Upper lobe of left lung (tissue), 4 donors: ENCODE measurements at regions not wholly inside any gene's neighbourhood (a gene's known extent, or its start where the extent isn't known, plus 50 kb on each side); places are given as distances from the start of the nearest gene placed in this dataset.

Source experiments
- POLR2A ChIP-seq, 4 donors: fragments of 450-650 bp; IDR thresholded peaks; one replicate each; pipeline ENCODE4 v1.5.1; 2016 to 2017; ENCODE audit warnings: antibody characterized with exemption in 4 of 4, mild to moderate bottlenecking in 2 of 4
- POLR2AphosphoS5 ChIP-seq, 2 donors: sonication (generic); formaldehyde crosslinking; IDR thresholded peaks; one replicate each; pipeline ENCODE4 v1.5.1; 2017; ENCODE audit warnings: antibody characterized with exemption in 2 of 2
- TF ChIP-seq, protein P1 (sequence below), 6 experiments: fragments of 450-650 bp in 4 of 6; fragments of 200-600 bp in 2 of 6; sonication (generic) in 2 of 6; IDR thresholded peaks; one replicate each; pipeline ENCODE4 v1.5.1; 2016 to 2019; ENCODE audit warnings: antibody characterized with exemption in 6 of 6

DNA sequence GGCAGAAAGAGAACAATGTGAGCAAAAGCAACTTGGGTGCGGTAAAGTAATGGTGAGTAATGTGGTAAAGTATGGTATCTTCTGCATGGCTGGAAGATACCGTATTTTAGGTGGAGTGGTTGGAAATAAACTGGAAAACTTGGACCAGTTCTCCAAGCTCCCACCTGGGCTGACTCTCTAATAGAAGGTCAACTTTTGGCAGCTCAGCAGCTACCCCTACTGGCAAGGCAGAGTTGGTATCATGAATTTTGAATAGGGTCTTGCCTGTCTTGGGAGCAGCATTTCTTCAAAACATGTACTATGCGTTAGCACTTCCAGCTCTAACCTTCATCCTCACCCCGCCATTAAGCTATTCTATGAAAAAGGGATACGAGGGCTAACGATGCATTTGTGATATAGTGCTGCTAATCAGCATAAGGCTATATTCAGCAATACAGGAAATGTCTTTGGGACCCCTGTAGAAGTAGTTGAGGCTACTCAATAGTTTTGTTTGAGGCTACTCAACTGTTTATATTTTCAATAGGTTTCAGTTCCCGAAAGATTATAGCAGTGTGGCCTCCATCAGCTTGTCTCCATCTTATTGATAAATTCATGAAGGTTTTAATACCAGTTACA lies 276.3 kb upstream of the FAR2 start:
- TF ChIP-seq, protein P1, sequence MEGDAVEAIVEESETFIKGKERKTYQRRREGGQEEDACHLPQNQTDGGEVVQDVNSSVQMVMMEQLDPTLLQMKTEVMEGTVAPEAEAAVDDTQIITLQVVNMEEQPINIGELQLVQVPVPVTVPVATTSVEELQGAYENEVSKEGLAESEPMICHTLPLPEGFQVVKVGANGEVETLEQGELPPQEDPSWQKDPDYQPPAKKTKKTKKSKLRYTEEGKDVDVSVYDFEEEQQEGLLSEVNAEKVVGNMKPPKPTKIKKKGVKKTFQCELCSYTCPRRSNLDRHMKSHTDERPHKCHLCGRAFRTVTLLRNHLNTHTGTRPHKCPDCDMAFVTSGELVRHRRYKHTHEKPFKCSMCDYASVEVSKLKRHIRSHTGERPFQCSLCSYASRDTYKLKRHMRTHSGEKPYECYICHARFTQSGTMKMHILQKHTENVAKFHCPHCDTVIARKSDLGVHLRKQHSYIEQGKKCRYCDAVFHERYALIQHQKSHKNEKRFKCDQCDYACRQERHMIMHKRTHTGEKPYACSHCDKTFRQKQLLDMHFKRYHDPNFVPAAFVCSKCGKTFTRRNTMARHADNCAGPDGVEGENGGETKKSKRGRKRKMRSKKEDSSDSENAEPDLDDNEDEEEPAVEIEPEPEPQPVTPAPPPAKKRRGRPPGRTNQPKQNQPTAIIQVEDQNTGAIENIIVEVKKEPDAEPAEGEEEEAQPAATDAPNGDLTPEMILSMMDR (IDR thresholded peaks at IDR 0.05), result peak; percentile 31 to 68 (median 50)
- no peak for TF ChIP-seq POLR2A (IDR thresholded peaks at IDR 0.05)
- TF ChIP-seq POLR2AphosphoS5 (IDR thresholded peaks at IDR 0.05), result no peak
